ENCODE measurements at regions not wholly inside any gene's neighbourhood (a gene's known extent, or its start where the extent isn't known, plus 50 kb on each side); places are given as distances from the start of the nearest gene placed in this dataset.

GRCh38 chr9:99431103-99431502, 209.0 kb downstream of the SEC61B start:
- TF ChIP-seq CTCF (conservative IDR thresholded peaks at IDR 0.05 in 1 of 2, IDR thresholded peaks at IDR 0.05 in 1 of 2; ENCODE audit: extremely low read depth in 1 of 2, insufficient read depth in 1 of 2, low read depth in 1 of 2, low read length in 2 of 2) (no peak), EZH2 (IDR thresholded peaks at IDR 0.05; ENCODE audit: borderline replicate concordance, low read length) (no peak)
